Peyer's patch (tissue), 4 donors: ENCODE measurements at regions not wholly inside any gene's neighbourhood (a gene's known extent, or its start where the extent isn't known, plus 50 kb on each side); places are given as distances from the start of the nearest gene placed in this dataset.

ENCODE experiments used
- DNase-seq, 3 donors: peaks; one replicate each; pipeline ENCODE4 v3.0.0-alpha.2; 2017 to 2019
- H3K27ac ChIP-seq, 4 donors: fragments of 200-600 bp; sonication (generic); one replicate each; pipeline ENCODE4 v1.5.1; 2016 to 2019
- H3K27me3 ChIP-seq, 2 donors: fragments of 200-600 bp; sonication (generic); one replicate each; pipeline ENCODE4 v1.5.1; 2019
- H3K36me3 ChIP-seq, 3 donors: fragments of 200-600 bp; sonication (generic); one replicate each; pipeline ENCODE4 v1.5.1; 2016 to 2019
- H3K4me1 ChIP-seq, 4 donors: fragments of 200-600 bp; sonication (generic); one replicate each; pipeline ENCODE4 v1.5.1; 2016 to 2019
- H3K4me3 ChIP-seq, 4 donors: fragments of 200-600 bp; sonication (generic); 1 replicate in 3 of 4; 2 replicates in 1 of 4; pipeline ENCODE4 v1.5.1; 2016 to 2019; ENCODE audit warnings: mild to moderate bottlenecking in 1 of 4
- H3K9me3 ChIP-seq, 4 donors: fragments of 200-600 bp; sonication (generic); one replicate each; pipeline ENCODE4 v1.5.1; 2016 to 2019; ENCODE audit warnings: mild to moderate bottlenecking in 1 of 4
- CTCF ChIP-seq, 6 experiments: fragments of 450-650 bp in 4 of 6; fragments of 200-600 bp in 2 of 6; sonication (generic) in 1 of 6; IDR thresholded peaks; one replicate each; pipeline ENCODE4 v1.5.1; 2017 to 2019; ENCODE audit warnings: antibody characterized with exemption in 6 of 6, mild to moderate bottlenecking in 3 of 6, moderate library complexity in 1 of 6
- POLR2A ChIP-seq, 2 donors: fragments of 450-650 bp; IDR thresholded peaks; one replicate each; pipeline ENCODE4 v1.5.1; 2017; ENCODE audit warnings: antibody characterized with exemption in 2 of 2, mild to moderate bottlenecking in 2 of 2, moderate library complexity in 2 of 2

- no peak for TF ChIP-seq POLR2A (IDR thresholded peaks at IDR 0.05)
- no peak for TF ChIP-seq CTCF (IDR thresholded peaks at IDR 0.05)
- no peak overlapping the region for H3K4me3 ChIP-seq
- no peaks in the 10 kb centered on the region for H3K9me3 ChIP-seq
- no peak for DNase-seq
- H3K27me3 ChIP-seq: no peaks in the 10 kb centered on the region
- no peaks in the 10 kb centered on the region for H3K36me3 ChIP-seq
- H3K4me1 ChIP-seq: no peaks in the 10 kb centered on the region
- no peak overlapping the region for H3K27ac ChIP-seq
These were observed 91.9 kb downstream of the ARL4C start for GRCh38 chr2:234404957-234405356.

- Histone ChIP-seq H3K4me1 (no peaks in the 10 kb centered on the region), H3K36me3 (no peaks in the 10 kb centered on the region), H3K27me3 (no peaks in the 10 kb centered on the region), H3K27ac (no peak overlapping the region), H3K9me3 (no peaks in the 10 kb centered on the region), H3K4me3 (no peak overlapping the region)
- TF ChIP-seq POLR2A (IDR thresholded peaks at IDR 0.05) (no peak), CTCF (IDR thresholded peaks at IDR 0.05) (no peak)
- DNase-seq: no peak
These were observed 93.1 kb downstream of the ARL4C start for GRCh38 chr2:234403751-234404150.

- H3K36me3 ChIP-seq: no peaks in the 10 kb centered on the region
- no peak for TF ChIP-seq CTCF (IDR thresholded peaks at IDR 0.05)
- TF ChIP-seq POLR2A (IDR thresholded peaks at IDR 0.05): no peak
- no peaks in the 10 kb centered on the region for H3K27me3 ChIP-seq
- DNase-seq: no peak
- no peak overlapping the region for H3K27ac ChIP-seq
- no peaks in the 10 kb centered on the region for H3K9me3 ChIP-seq
- no peak overlapping the region for H3K4me3 ChIP-seq
- H3K4me1 ChIP-seq: no peaks in the 10 kb centered on the region
These were observed 93.8 kb downstream of the ARL4C start for GRCh38 chr2:234403074-234403473.

- Histone ChIP-seq H3K4me1 (no peaks in the 10 kb centered on the region), H3K27ac (no peak overlapping the region), H3K36me3 (no peaks in the 10 kb centered on the region), H3K27me3 (no peaks in the 10 kb centered on the region), H3K4me3 (no peak overlapping the region), H3K9me3 (no peaks in the 10 kb centered on the region)
- TF ChIP-seq CTCF (IDR thresholded peaks at IDR 0.05) (no peak), POLR2A (IDR thresholded peaks at IDR 0.05) (no peak)
- no peak for DNase-seq
These were observed 95.5 kb downstream of the ARL4C start for GRCh38 chr2:234401426-234401825.

- TF ChIP-seq POLR2A (IDR thresholded peaks at IDR 0.05) (no peak), CTCF (IDR thresholded peaks at IDR 0.05) (no peak)
- Histone ChIP-seq H3K27ac (no peak overlapping the region), H3K36me3 (no peaks in the 10 kb centered on the region), H3K9me3 (no peaks in the 10 kb centered on the region), H3K27me3 (no peaks in the 10 kb centered on the region), H3K4me3 (no peak overlapping the region), H3K4me1 (no peaks in the 10 kb centered on the region)
- DNase-seq: no peak
These were observed 97.2 kb downstream of the ARL4C start for GRCh38 chr2:234399451-234400246.
